Hepatocyte (in vitro differentiated cells): ENCODE measurements at regions not wholly inside any gene's neighbourhood (a gene's known extent, or its start where the extent isn't known, plus 50 kb on each side); places are given as distances from the start of the nearest gene placed in this dataset.

Experiments used
- CTCF ChIP-seq: fragments of 200-600 bp; sonication (generic); IDR thresholded peaks from 2 replicates; pipeline ENCODE4 v1.5.1; 2016; ENCODE audit warnings: antibody characterized with exemption, mild to moderate bottlenecking; ENCODE audit not compliant: poor library complexity
- EZH2 ChIP-seq: fragments of 200-600 bp; sonication (generic); IDR thresholded peaks from 2 replicates; pipeline ENCODE4 v1.6.1; 2016; ENCODE audit warnings: antibody characterized with exemption, mild to moderate bottlenecking, borderline replicate concordance
- EZH2phosphoT487 ChIP-seq: fragments of 200-600 bp; sonication (generic); IDR thresholded peaks from one replicate; pipeline ENCODE4 v1.6.1; 2018; ENCODE audit warnings: antibody characterized with exemption, mild to moderate bottlenecking, low read depth, moderate library complexity; ENCODE audit not compliant: unreplicated experiment, severe bottlenecking

GRCh38 chr6:167515873-167516507, 191.1 kb downstream of the TTLL2 start:
- TF ChIP-seq CTCF (no peak), EZH2 (no peak), EZH2phosphoT487 (no peak)
